H1 (cell line): ENCODE measurements at regions not wholly inside any gene's neighbourhood (a gene's known extent, or its start where the extent isn't known, plus 50 kb on each side); places are given as distances from the start of the nearest gene placed in this dataset.

Experiments used
- BRCA1 ChIP-seq: IDR thresholded peaks from 2 replicates; pipeline ENCODE4 v1.6.1; 2012; ENCODE audit warnings: low read depth, low read length, improper control_type of control experiment
- CTCF ChIP-seq, 3 experiments: IDR thresholded peaks; 1 replicate in 2 of 3; 2 replicates in 1 of 3; pipeline versions ENCODE4 v1.5.1 to v1.6.1; 2011; ENCODE audit warnings: low read length in 3 of 3, mild to moderate bottlenecking in 3 of 3, inconsistent platforms in 2 of 3, low read depth in 1 of 3, moderate library complexity in 1 of 3; ENCODE audit not compliant: insufficient read depth in 1 of 3; ENCODE audit errors: control extremely low read depth in 1 of 3
- EZH2 ChIP-seq: fragments of 200-600 bp; sonication (generic); IDR thresholded peaks from 2 replicates; pipeline ENCODE4 v1.7.1; 2012; ENCODE audit warnings: low read depth, mild to moderate bottlenecking, moderate library complexity, low read length, inconsistent platforms; ENCODE audit not compliant: severe bottlenecking
- FOSL1 ChIP-seq: IDR thresholded peaks from 2 replicates; pipeline ENCODE4 v1.6.1; 2011; ENCODE audit warnings: mild to moderate bottlenecking, low read depth, low read length, moderate library complexity; ENCODE audit not compliant: insufficient read depth
- GTF2F1 ChIP-seq: IDR thresholded peaks from 2 replicates; pipeline ENCODE4 v1.6.1; 2012; ENCODE audit warnings: low read depth, low read length, improper control_type of control experiment, borderline replicate concordance
- JUND ChIP-seq: IDR thresholded peaks from 2 replicates; pipeline ENCODE4 v1.6.1; 2011; ENCODE audit warnings: mild to moderate bottlenecking, improper control_type of control experiment, low read length
- MAFK ChIP-seq: IDR thresholded peaks from 2 replicates; pipeline ENCODE4 v1.6.1; 2012; ENCODE audit warnings: low read depth, mild to moderate bottlenecking, improper control_type of control experiment, low read length
- POLR2AphosphoS5 ChIP-seq: IDR thresholded peaks from 2 replicates; pipeline ENCODE4 v1.6.1; 2011; ENCODE audit warnings: low read depth, low read length
- RAD21 ChIP-seq, 2 experiments: IDR thresholded peaks in 1 of 2; conservative IDR thresholded peaks in 1 of 2; 2 replicates each; pipeline ENCODE4 v1.6.1; 2011; ENCODE audit warnings: low read depth in 2 of 2, low read length in 2 of 2, improper control_type of control experiment in 1 of 2, inconsistent platforms in 1 of 2, mild to moderate bottlenecking in 1 of 2, moderate library complexity in 1 of 2
- RBBP5 ChIP-seq: IDR thresholded peaks from 2 replicates; pipeline ENCODE4 v1.7.1; 2012; ENCODE audit warnings: low read depth, mild to moderate bottlenecking, inconsistent platforms, low read length, moderate library complexity, borderline replicate concordance
- RNF2 ChIP-seq: fragments of 200-900, 300-1000 bp; sonication (generic); IDR thresholded peaks from 2 replicates; pipeline ENCODE4 v1.7.1; 2016; ENCODE audit warnings: borderline replicate concordance, low read depth, mild to moderate bottlenecking, antibody characterized with exemption, low read length; ENCODE audit not compliant: poor library complexity, severe bottlenecking; ENCODE audit errors: missing control alignments
- USF2 ChIP-seq: IDR thresholded peaks from 2 replicates; pipeline ENCODE4 v1.6.1; 2011; ENCODE audit warnings: low read length, improper control_type of control experiment

- no peak for TF ChIP-seq CTCF (IDR thresholded peaks at IDR 0.05; ENCODE audit: control extremely low read depth in 1 of 3, insufficient read depth in 1 of 3, low read depth in 1 of 3, low read length in 3 of 3)
- TF ChIP-seq JUND: no peak
- TF ChIP-seq RNF2: no peak
- no peak for TF ChIP-seq EZH2
- no peak for TF ChIP-seq USF2
- TF ChIP-seq FOSL1: no peak
- no peak for TF ChIP-seq POLR2AphosphoS5
- no peak for TF ChIP-seq BRCA1
- no peak for TF ChIP-seq RBBP5
- TF ChIP-seq MAFK: no peak
- no peak for TF ChIP-seq RAD21 (IDR thresholded peaks at IDR 0.05 in 1 of 2, conservative IDR thresholded peaks at IDR 0.05 in 1 of 2; ENCODE audit: low read depth in 2 of 2, low read length in 2 of 2)
- TF ChIP-seq GTF2F1: no peak
These were observed 97.8 kb upstream of the SPRY1 start for GRCh38 chr4:123298801-123299200.
